Spleen (tissue), 7 donors: ENCODE measurements at regions not wholly inside any gene's neighbourhood (a gene's known extent, or its start where the extent isn't known, plus 50 kb on each side); places are given as distances from the start of the nearest gene placed in this dataset.

Experiments
- CTCF ChIP-seq, 11 experiments: fragments of 200-600 bp in 7 of 11; fragments of 450-650 bp in 4 of 11; sonication (generic) in 4 of 11; IDR thresholded peaks in 8 of 11; conservative IDR thresholded peaks in 3 of 11; 1 replicate in 7 of 11; 2 replicates in 4 of 11; pipeline versions ENCODE4 v1.4.0 to v1.8.0; 2016 to 2021; ENCODE audit warnings: antibody characterized with exemption in 11 of 11, inconsistent platforms in 4 of 11, mild to moderate bottlenecking in 1 of 11
- POLR2A ChIP-seq, 3 donors: fragments of 450-650 bp; IDR thresholded peaks; one replicate each; pipeline ENCODE4 v1.5.1; 2017; ENCODE audit warnings: antibody characterized with exemption in 3 of 3, mild to moderate bottlenecking in 1 of 3
- POLR2AphosphoS5 ChIP-seq, 3 donors: sonication (generic); formaldehyde crosslinking; IDR thresholded peaks; one replicate each; pipeline ENCODE4 v1.5.1; 2017; ENCODE audit warnings: antibody characterized with exemption in 3 of 3
- donor health status: DM: no; HTN: no; CAD: no; lungs with moderate emphysema.
- donor health status: DM: no; HTN: no; CAD: no.
- donor health status: DM: no; HTN: no; CAD: no.

- no peak for TF ChIP-seq CTCF (IDR thresholded peaks at IDR 0.05 in 8 of 11, conservative IDR thresholded peaks at IDR 0.05 in 3 of 11)
- no peak for TF ChIP-seq POLR2A (IDR thresholded peaks at IDR 0.05)
- TF ChIP-seq POLR2AphosphoS5 (IDR thresholded peaks at IDR 0.05) = no peak
Observed at GRCh38 chr1:118388301-118388959, 203.4 kb upstream of the SPAG17 start.
